GM18907 (cell line): ENCODE measurements at regions not wholly inside any gene's neighbourhood (a gene's known extent, or its start where the extent isn't known, plus 50 kb on each side); places are given as distances from the start of the nearest gene placed in this dataset.
"Not testable (repeated sequence)": the region's sequence is repeated elsewhere in the genome, so short reads cannot be mapped to it uniquely, and the experiment has no call there.

Experiments used
- ATAC-seq: cut with Tn5 transposase; IDR thresholded peaks from one replicate; pipeline ENCODE4 v1.9.1; 2021; ENCODE audit warnings: mild to moderate bottlenecking, moderate library complexity; ENCODE audit not compliant: unreplicated experiment

GRCh38 chr13:90447034-90447733 is 900.3 kb upstream of the MIR17HG start:
- ATAC-seq: no peak

GRCh38 chr13:90447734-90448101 is 899.8 kb upstream of the MIR17HG start:
- no peak for ATAC-seq

- no peak for ATAC-seq
Measured at GRCh38 chr13:90448466-90449037, 898.9 kb upstream of the MIR17HG start.

GRCh38 chr13:90453342-90453741 is 894.1 kb upstream of the MIR17HG start:
- no peak for ATAC-seq

- no peak for ATAC-seq
Measured at GRCh38 chr13:90454002-90454636, 893.4 kb upstream of the MIR17HG start.

- no peak for ATAC-seq
Measured at GRCh38 chr13:90455067-90455466, 892.4 kb upstream of the MIR17HG start.

GRCh38 chr13:90455823-90456222 is 891.7 kb upstream of the MIR17HG start:
- ATAC-seq: no peak

GRCh38 chr13:90461398-90461797 is 886.1 kb upstream of the MIR17HG start:
- no peak for ATAC-seq

- no peak for ATAC-seq
Measured at GRCh38 chr13:90477216-90477615, 870.3 kb upstream of the MIR17HG start.

- no peak for ATAC-seq
Measured at GRCh38 chr13:90483906-90484305, 863.6 kb upstream of the MIR17HG start.

- ATAC-seq: no peak
Measured at GRCh38 chr13:90485436-90485835, 862.1 kb upstream of the MIR17HG start.

- ATAC-seq: no peak
Measured at GRCh38 chr13:90492872-90493271, 854.6 kb upstream of the MIR17HG start.

GRCh38 chr13:90493667-90494066 is 853.8 kb upstream of the MIR17HG start:
- ATAC-seq: no peak

- ATAC-seq: not testable (repeated sequence)
Measured at GRCh38 chr13:90494849-90495248, 852.6 kb upstream of the MIR17HG start.

- no peak for ATAC-seq
Measured at GRCh38 chr13:90498096-90498495, 849.4 kb upstream of the MIR17HG start.

GRCh38 chr13:90498816-90499215 is 848.7 kb upstream of the MIR17HG start:
- ATAC-seq: no peak

- no peak for ATAC-seq
Measured at GRCh38 chr13:90500569-90500968, 846.9 kb upstream of the MIR17HG start.

GRCh38 chr13:90502153-90502552 is 845.3 kb upstream of the MIR17HG start:
- no peak for ATAC-seq

- no peak for ATAC-seq
Measured at GRCh38 chr13:90502762-90503161, 844.7 kb upstream of the MIR17HG start.

- no peak for ATAC-seq
Measured at GRCh38 chr13:90510319-90510718, 837.2 kb upstream of the MIR17HG start.

GRCh38 chr13:90511903-90512302 is 835.6 kb upstream of the MIR17HG start:
- ATAC-seq: no peak

GRCh38 chr13:90514712-90515111 is 832.8 kb upstream of the MIR17HG start:
- ATAC-seq: not testable (repeated sequence)
